ENCODE measurements at regions not wholly inside any gene's neighbourhood (a gene's known extent, or its start where the extent isn't known, plus 50 kb on each side); places are given as distances from the start of the nearest gene placed in this dataset.

DNA sequence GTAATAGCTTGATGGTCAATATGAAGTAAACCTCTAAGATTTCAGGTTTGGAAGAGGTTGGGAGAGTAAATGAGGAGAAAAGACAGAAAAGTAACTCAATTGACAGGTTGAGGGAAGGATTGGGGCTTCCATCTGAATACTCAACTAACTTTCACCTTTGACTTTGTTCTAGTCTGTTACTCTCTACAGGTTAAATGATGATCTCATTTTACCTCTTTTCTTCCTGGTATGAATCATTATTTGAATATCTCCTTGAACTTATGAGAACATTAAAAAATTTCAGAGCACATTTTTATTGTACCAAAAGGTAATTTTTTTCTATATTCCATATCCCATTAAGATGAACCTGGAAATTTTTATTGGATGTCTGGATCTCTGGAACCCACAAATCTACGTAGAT is 87.9 kb upstream of the KCNH8 start:
- Mint-ChIP-seq H3K4me3 (ENCODE audit: unreplicated experiment) (no peak overlapping the region), H3K36me3 (ENCODE audit: insufficient read depth, unreplicated experiment) (no peaks in the 10 kb centered on the region), H3K4me1 (ENCODE audit: insufficient read depth, unreplicated experiment) (no peaks in the 10 kb centered on the region), H3K9me3 (ENCODE audit: unreplicated experiment) (no peaks in the 10 kb centered on the region), H3K27ac (ENCODE audit: low read depth, unreplicated experiment) (no peak overlapping the region), H3K27me3 (ENCODE audit: insufficient read depth, unreplicated experiment) (no peaks in the 10 kb centered on the region)
- TF ChIP-seq, protein P1, sequence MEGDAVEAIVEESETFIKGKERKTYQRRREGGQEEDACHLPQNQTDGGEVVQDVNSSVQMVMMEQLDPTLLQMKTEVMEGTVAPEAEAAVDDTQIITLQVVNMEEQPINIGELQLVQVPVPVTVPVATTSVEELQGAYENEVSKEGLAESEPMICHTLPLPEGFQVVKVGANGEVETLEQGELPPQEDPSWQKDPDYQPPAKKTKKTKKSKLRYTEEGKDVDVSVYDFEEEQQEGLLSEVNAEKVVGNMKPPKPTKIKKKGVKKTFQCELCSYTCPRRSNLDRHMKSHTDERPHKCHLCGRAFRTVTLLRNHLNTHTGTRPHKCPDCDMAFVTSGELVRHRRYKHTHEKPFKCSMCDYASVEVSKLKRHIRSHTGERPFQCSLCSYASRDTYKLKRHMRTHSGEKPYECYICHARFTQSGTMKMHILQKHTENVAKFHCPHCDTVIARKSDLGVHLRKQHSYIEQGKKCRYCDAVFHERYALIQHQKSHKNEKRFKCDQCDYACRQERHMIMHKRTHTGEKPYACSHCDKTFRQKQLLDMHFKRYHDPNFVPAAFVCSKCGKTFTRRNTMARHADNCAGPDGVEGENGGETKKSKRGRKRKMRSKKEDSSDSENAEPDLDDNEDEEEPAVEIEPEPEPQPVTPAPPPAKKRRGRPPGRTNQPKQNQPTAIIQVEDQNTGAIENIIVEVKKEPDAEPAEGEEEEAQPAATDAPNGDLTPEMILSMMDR (IDR thresholded peaks at IDR 0.05; ENCODE audit: unreplicated experiment): no peak
- CTCF ChIA-PET: interaction anchor here (1.2 kb wide), 1 partner anchor 10 kb away, joined by 3 read pairs; no protein-coding TSS in a partner anchor
- intact Hi-C loops (cut with micrococcal nuclease): no loop called here
- DNase-seq (ENCODE audit: unreplicated experiment): no peak
- POLR2A ChIA-PET: no interaction called here
- BruUV-seq (replicated peaks): no TSS peak

DNA sequence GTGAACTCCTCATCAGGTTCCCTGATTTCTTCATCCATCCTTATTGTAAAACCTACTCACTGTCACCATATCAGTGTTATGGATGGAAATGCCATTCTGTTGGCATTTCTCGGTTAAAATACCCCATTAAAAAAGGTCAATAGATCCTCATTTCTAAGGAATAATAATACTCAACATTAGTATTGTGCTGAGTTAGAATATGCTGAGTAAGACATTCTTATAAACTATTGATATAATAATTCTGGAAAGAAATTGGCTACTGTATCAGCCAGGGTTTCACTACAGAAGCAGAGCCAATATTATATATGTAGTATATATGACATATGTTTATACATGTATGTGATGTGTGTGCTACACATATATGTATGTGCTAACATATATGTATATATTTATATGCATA is 95.4 kb upstream of the KCNH8 start:
- POLR2A ChIA-PET: interaction anchor here (0.6 kb wide), 1 partner anchor 12 kb away, joined by 3 read pairs; no protein-coding TSS in a partner anchor
- H3K9me3 Mint-ChIP-seq (ENCODE audit: unreplicated experiment): no peaks in the 10 kb centered on the region
- no TSS peak for BruUV-seq (replicated peaks)
- intact Hi-C loops (cut with micrococcal nuclease): no loop called here
- H3K4me1 Mint-ChIP-seq (ENCODE audit: insufficient read depth, unreplicated experiment): no peaks in the 10 kb centered on the region
- DNase-seq (ENCODE audit: unreplicated experiment): no peak
- TF ChIP-seq, protein P1 (IDR thresholded peaks at IDR 0.05; ENCODE audit: unreplicated experiment): no peak
- CTCF ChIA-PET: no interaction called here
- no peak overlapping the region for H3K4me3 Mint-ChIP-seq (ENCODE audit: unreplicated experiment)
- no peak overlapping the region for H3K27ac Mint-ChIP-seq (ENCODE audit: low read depth, unreplicated experiment)
- H3K27me3 Mint-ChIP-seq (ENCODE audit: insufficient read depth, unreplicated experiment): no peaks in the 10 kb centered on the region
- no peaks in the 10 kb centered on the region for H3K36me3 Mint-ChIP-seq (ENCODE audit: insufficient read depth, unreplicated experiment)

DNA sequence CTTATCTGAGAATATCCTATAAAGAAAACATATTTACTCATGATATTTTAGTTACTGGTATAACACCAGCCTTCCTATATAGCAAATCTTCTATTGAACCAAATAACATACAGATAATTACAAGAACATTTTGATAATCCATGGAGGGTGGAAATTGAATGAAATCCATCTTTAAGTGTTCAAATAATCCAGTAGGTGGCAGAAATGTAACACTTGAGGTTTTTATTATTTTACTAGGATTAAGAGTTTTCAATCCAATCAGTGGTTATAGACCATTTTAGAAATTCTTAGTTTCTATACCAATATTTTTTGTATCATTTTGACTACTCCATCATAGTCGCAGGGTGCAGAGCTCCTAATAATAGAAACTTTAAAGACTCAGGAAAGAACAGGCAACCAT is 101.9 kb upstream of the KCNH8 start:
- Mint-ChIP-seq H3K36me3 (ENCODE audit: insufficient read depth, unreplicated experiment) (no peaks in the 10 kb centered on the region), H3K9me3 (ENCODE audit: unreplicated experiment) (no peaks in the 10 kb centered on the region), H3K27me3 (ENCODE audit: insufficient read depth, unreplicated experiment) (peaks cover 7% of the 10 kb centered on the region), H3K4me1 (ENCODE audit: insufficient read depth, unreplicated experiment) (no peaks in the 10 kb centered on the region), H3K27ac (ENCODE audit: low read depth, unreplicated experiment) (no peak overlapping the region), H3K4me3 (ENCODE audit: unreplicated experiment) (no peak overlapping the region)
- CTCF ChIA-PET: interaction anchor here (0.6 to 1.2 kb wide), 3 partner anchors 130 to 819 kb away, joined by 3 to 5 read pairs (median 4); no protein-coding TSS in a partner anchor
- intact Hi-C loops (cut with micrococcal nuclease): loop anchor here (5.0 kb wide), 3 partner anchors 301 to 821 kb away; no protein-coding TSS in a partner anchor
- DNase-seq (ENCODE audit: unreplicated experiment): peak; percentile 13
- BruUV-seq (replicated peaks): no TSS peak
- POLR2A ChIA-PET: no interaction called here
- TF ChIP-seq, protein P1 (IDR thresholded peaks at IDR 0.05; ENCODE audit: unreplicated experiment): peak; percentile 21

DNA sequence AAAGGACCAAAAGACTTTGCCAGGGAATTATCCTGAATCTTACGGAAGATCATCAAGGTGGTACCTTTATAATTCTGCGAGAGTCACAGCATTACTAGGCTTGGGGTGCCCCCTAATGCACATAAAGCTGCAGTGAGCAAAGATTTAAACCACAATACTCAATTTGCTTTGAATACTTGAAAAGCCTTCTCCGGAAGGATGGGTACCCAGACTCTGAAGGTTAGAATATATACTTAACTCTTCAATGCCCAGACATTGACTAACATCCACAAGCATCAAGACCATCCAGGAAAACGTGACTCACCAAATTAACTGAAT is 117.8 kb upstream of the KCNH8 start:
- H3K27ac Mint-ChIP-seq (ENCODE audit: low read depth, unreplicated experiment): no peak overlapping the region
- H3K4me3 Mint-ChIP-seq (ENCODE audit: unreplicated experiment): no peak overlapping the region
- H3K27me3 Mint-ChIP-seq (ENCODE audit: insufficient read depth, unreplicated experiment): no peaks in the 10 kb centered on the region
- H3K4me1 Mint-ChIP-seq (ENCODE audit: insufficient read depth, unreplicated experiment): no peaks in the 10 kb centered on the region
- H3K36me3 Mint-ChIP-seq (ENCODE audit: insufficient read depth, unreplicated experiment): no peaks in the 10 kb centered on the region
- TF ChIP-seq, protein P1 (IDR thresholded peaks at IDR 0.05; ENCODE audit: unreplicated experiment): no peak
- ChIA-PET POLR2A (no interaction called here), CTCF (interaction anchor here (0.6 to 0.7 kb wide), 2 partner anchors 183 to 309 kb away, joined by 3 read pairs; no protein-coding TSS in a partner anchor)
- no peaks in the 10 kb centered on the region for H3K9me3 Mint-ChIP-seq (ENCODE audit: unreplicated experiment)
- peak; percentile 20 for DNase-seq (ENCODE audit: unreplicated experiment)
- no TSS peak for BruUV-seq (replicated peaks)
- intact Hi-C loops (cut with micrococcal nuclease): no loop called here
